ENCODE measurements at regions not wholly inside any gene's neighbourhood (a gene's known extent, or its start where the extent isn't known, plus 50 kb on each side); places are given as distances from the start of the nearest gene placed in this dataset.

- H4K20me1 ChIP-seq (ENCODE audit: insufficient read depth, low read length): no peaks in the 10 kb centered on the region
- H3K4me2 ChIP-seq (ENCODE audit: low read depth, low read length): no peak overlapping the region
- peaks cover 10% of the 10 kb centered on the region for H3K4me1 ChIP-seq (ENCODE audit: low read length)
- H3K36me3 ChIP-seq (replicated peaks; ENCODE audit: insufficient read depth, low read length): no peaks in the 10 kb centered on the region
- peaks cover 3% of the 10 kb centered on the region for H3F3A ChIP-seq (ENCODE audit: insufficient read depth, low read length)
- no peak overlapping the region for H3K4me3 ChIP-seq (ENCODE audit: low read length)
- H3K27me3 ChIP-seq (replicated peaks; ENCODE audit: insufficient read depth, low read length): no peaks in the 10 kb centered on the region
- TF ChIP-seq, protein P1, sequence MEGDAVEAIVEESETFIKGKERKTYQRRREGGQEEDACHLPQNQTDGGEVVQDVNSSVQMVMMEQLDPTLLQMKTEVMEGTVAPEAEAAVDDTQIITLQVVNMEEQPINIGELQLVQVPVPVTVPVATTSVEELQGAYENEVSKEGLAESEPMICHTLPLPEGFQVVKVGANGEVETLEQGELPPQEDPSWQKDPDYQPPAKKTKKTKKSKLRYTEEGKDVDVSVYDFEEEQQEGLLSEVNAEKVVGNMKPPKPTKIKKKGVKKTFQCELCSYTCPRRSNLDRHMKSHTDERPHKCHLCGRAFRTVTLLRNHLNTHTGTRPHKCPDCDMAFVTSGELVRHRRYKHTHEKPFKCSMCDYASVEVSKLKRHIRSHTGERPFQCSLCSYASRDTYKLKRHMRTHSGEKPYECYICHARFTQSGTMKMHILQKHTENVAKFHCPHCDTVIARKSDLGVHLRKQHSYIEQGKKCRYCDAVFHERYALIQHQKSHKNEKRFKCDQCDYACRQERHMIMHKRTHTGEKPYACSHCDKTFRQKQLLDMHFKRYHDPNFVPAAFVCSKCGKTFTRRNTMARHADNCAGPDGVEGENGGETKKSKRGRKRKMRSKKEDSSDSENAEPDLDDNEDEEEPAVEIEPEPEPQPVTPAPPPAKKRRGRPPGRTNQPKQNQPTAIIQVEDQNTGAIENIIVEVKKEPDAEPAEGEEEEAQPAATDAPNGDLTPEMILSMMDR (IDR thresholded peaks at IDR 0.05; ENCODE audit: low read length): no peak
- no peak for TF ChIP-seq EZH2phosphoT487 (IDR thresholded peaks at IDR 0.05; ENCODE audit: low read length)
- H3K9ac ChIP-seq (ENCODE audit: low read length): no peak overlapping the region
- H3K9me3 ChIP-seq (replicated peaks; ENCODE audit: insufficient read depth, low read length): no peaks in the 10 kb centered on the region
- H3K9me2 ChIP-seq (replicated peaks; ENCODE audit: insufficient read depth, low read length): no peaks in the 10 kb centered on the region
- no peak for DNase-seq
- H3K27ac ChIP-seq (ENCODE audit: low read length): no peak overlapping the region
- H2AFZ ChIP-seq (ENCODE audit: low read length): no peak overlapping the region
- no peaks in the 10 kb centered on the region for H3K79me2 ChIP-seq (ENCODE audit: low read length)
Measured at GRCh38 chr15:39167164-39168058, 413.5 kb upstream of the THBS1 start.

GRCh38 chr15:39171944-39172368, 408.9 kb upstream of the THBS1 start:
- H3K27me3 ChIP-seq (replicated peaks; ENCODE audit: insufficient read depth, low read length): no peaks in the 10 kb centered on the region
- no peaks in the 10 kb centered on the region for H4K20me1 ChIP-seq (ENCODE audit: insufficient read depth, low read length)
- DNase-seq: peak; percentile 62
- H3K4me1 ChIP-seq (ENCODE audit: low read length): peaks cover 18% of the 10 kb centered on the region
- TF ChIP-seq, protein P1 (IDR thresholded peaks at IDR 0.05; ENCODE audit: low read length): peak; percentile 50
- no peak for TF ChIP-seq EZH2phosphoT487 (IDR thresholded peaks at IDR 0.05; ENCODE audit: low read length)
- TF ChIP-seq EZH2 (optimal IDR thresholded peaks at IDR 0.05; ENCODE audit: low read depth, low read length): no peak
- no peaks in the 10 kb centered on the region for H3K9me3 ChIP-seq (replicated peaks; ENCODE audit: insufficient read depth, low read length)
- H2AFZ ChIP-seq (ENCODE audit: low read length): no peak overlapping the region
- no peaks in the 10 kb centered on the region for H3K9me2 ChIP-seq (replicated peaks; ENCODE audit: insufficient read depth, low read length)
- H3K4me3 ChIP-seq (ENCODE audit: low read length): no peak overlapping the region
- H3K36me3 ChIP-seq (replicated peaks; ENCODE audit: insufficient read depth, low read length): no peaks in the 10 kb centered on the region
- H3K27ac ChIP-seq (ENCODE audit: low read length): no peak overlapping the region
- no peaks in the 10 kb centered on the region for H3K79me2 ChIP-seq (ENCODE audit: low read length)
- H3K9ac ChIP-seq (ENCODE audit: low read length): no peak overlapping the region
- peaks cover 6% of the 10 kb centered on the region for H3F3A ChIP-seq (ENCODE audit: insufficient read depth, low read length)
- H3K4me2 ChIP-seq (ENCODE audit: low read depth, low read length): peak overlapping the region; percentile 43; the same call in 1 of the 2 replicates

- Histone ChIP-seq H2AFZ (ENCODE audit: low read length) (no peak overlapping the region), H3K4me1 (ENCODE audit: low read length) (peaks cover 18% of the 10 kb centered on the region), H3K4me2 (ENCODE audit: low read depth, low read length) (peak overlapping the region; percentile 43; the same call in 1 of the 2 replicates), H3F3A (ENCODE audit: insufficient read depth, low read length) (peaks cover 6% of the 10 kb centered on the region), H4K20me1 (ENCODE audit: insufficient read depth, low read length) (no peaks in the 10 kb centered on the region), H3K27me3 (replicated peaks; ENCODE audit: insufficient read depth, low read length) (no peaks in the 10 kb centered on the region), H3K79me2 (ENCODE audit: low read length) (no peaks in the 10 kb centered on the region), H3K9me3 (replicated peaks; ENCODE audit: insufficient read depth, low read length) (no peaks in the 10 kb centered on the region), H3K9ac (ENCODE audit: low read length) (no peak overlapping the region), H3K4me3 (ENCODE audit: low read length) (no peak overlapping the region), H3K9me2 (replicated peaks; ENCODE audit: insufficient read depth, low read length) (no peaks in the 10 kb centered on the region), H3K27ac (ENCODE audit: low read length) (no peak overlapping the region), H3K36me3 (replicated peaks; ENCODE audit: insufficient read depth, low read length) (no peaks in the 10 kb centered on the region)
- peak; percentile 79 for DNase-seq
- TF ChIP-seq, protein P1 (IDR thresholded peaks at IDR 0.05; ENCODE audit: low read length): no peak
- no peak for TF ChIP-seq EZH2 (optimal IDR thresholded peaks at IDR 0.05; ENCODE audit: low read depth, low read length)
Measured at GRCh38 chr15:39172380-39173281, 408.2 kb upstream of the THBS1 start.

Measured in MM.1S (cell line).